ENCODE measurements at regions not wholly inside any gene's neighbourhood (a gene's known extent, or its start where the extent isn't known, plus 50 kb on each side); places are given as distances from the start of the nearest gene placed in this dataset.

GRCh38 chr13:75061909-75062308, 420.1 kb downstream of the TBC1D4 start (continued):
- no peak for TF ChIP-seq E2F8 (IDR thresholded peaks at IDR 0.05; ENCODE audit: low read depth, partially characterized antibody)
- no peak for TF ChIP-seq MTA3 (IDR thresholded peaks at IDR 0.05; ENCODE audit: borderline replicate concordance, low read length)
- TF ChIP-seq YY1 (IDR thresholded peaks at IDR 0.05; ENCODE audit: low read depth, low read length) = no peak
- TF ChIP-seq PBX3 (IDR thresholded peaks at IDR 0.05; ENCODE audit: insufficient replicate concordance, low read depth, low read length) = no peak

- TF ChIP-seq TCF7 (IDR thresholded peaks at IDR 0.05; ENCODE audit: borderline replicate concordance) = no peak
- TF ChIP-seq RCOR1 (conservative IDR thresholded peaks at IDR 0.05; ENCODE audit: low read depth, low read length) = no peak
- no peak for TF ChIP-seq RFX5 (IDR thresholded peaks at IDR 0.05; ENCODE audit: low read depth, low read length)
- no peak for ATAC-seq
- Histone ChIP-seq H3K9me3 (replicated peaks; ENCODE audit: control insufficient read depth, insufficient read depth, low read length) (no peaks in the 10 kb centered on the region), H3K9ac (ENCODE audit: control insufficient read depth, insufficient read depth, low read length) (no peak overlapping the region), H3K36me3 (ENCODE audit: control insufficient read depth in 2 of 2, insufficient read depth in 2 of 2, low read length in 1 of 2) (no peaks in the 10 kb centered on the region), H3K4me2 (ENCODE audit: control insufficient read depth, insufficient read depth) (no peak overlapping the region), H4K20me1 (ENCODE audit: control insufficient read depth, insufficient read depth) (no peaks in the 10 kb centered on the region), H3K4me3 (no peak overlapping the region), H3K27me3 (replicated peaks in 1 of 2; ENCODE audit: control insufficient read depth in 2 of 2, insufficient read depth in 2 of 2, low read length in 1 of 2) (peaks cover 0 to 2% of the 10 kb centered on the region in 2 experiments; a peak in 1 of 4 replicates), H3K4me1 (ENCODE audit: control insufficient read depth, insufficient read depth, low read length) (no peaks in the 10 kb centered on the region), H3K79me2 (ENCODE audit: control insufficient read depth, insufficient read depth, low read length) (no peaks in the 10 kb centered on the region), H2AFZ (ENCODE audit: control insufficient read depth, low read depth, low read length) (no peak overlapping the region), H3K27ac (ENCODE audit: control insufficient read depth, insufficient read depth) (no peak overlapping the region)
- POLR2A ChIA-PET = no interaction called here
- in situ Hi-C loops (cut with MboI) = no loop called here
- CTCF ChIA-PET = no interaction called here
- FAIRE-seq = no peak
- RAD21 ChIA-PET (ENCODE audit: unreplicated experiment) = no interaction called here
- intact Hi-C loops (cut with micrococcal nuclease; ENCODE audit: unreplicated experiment) = no loop called here
- SMC1A ChIA-PET (ENCODE audit: uncharacterized antibody, unreplicated experiment) = interaction anchor here (0.6 kb wide), 1 partner anchor 138 kb away, joined by 4 read pairs; no protein-coding TSS in a partner anchor
- BruUV-seq (replicated peaks) = no TSS peak
- no peak for DNase-seq (ENCODE audit: low read depth, low spot score)
These were observed 426.7 kb downstream of the TBC1D4 start for GRCh38 chr13:75055296-75055695.
